Non-pigmented ciliary epithelial cell (primary cell): ENCODE measurements at regions not wholly inside any gene's neighbourhood (a gene's known extent, or its start where the extent isn't known, plus 50 kb on each side); places are given as distances from the start of the nearest gene placed in this dataset.
"Not testable (repeated sequence)": the region's sequence is repeated elsewhere in the genome, so short reads cannot be mapped to it uniquely, and the experiment has no call there.

Source experiments
- DNase-seq: peaks from one replicate; pipeline ENCODE4 v3.0.0-alpha.2; 2010; ENCODE audit warnings: low read depth

DNA sequence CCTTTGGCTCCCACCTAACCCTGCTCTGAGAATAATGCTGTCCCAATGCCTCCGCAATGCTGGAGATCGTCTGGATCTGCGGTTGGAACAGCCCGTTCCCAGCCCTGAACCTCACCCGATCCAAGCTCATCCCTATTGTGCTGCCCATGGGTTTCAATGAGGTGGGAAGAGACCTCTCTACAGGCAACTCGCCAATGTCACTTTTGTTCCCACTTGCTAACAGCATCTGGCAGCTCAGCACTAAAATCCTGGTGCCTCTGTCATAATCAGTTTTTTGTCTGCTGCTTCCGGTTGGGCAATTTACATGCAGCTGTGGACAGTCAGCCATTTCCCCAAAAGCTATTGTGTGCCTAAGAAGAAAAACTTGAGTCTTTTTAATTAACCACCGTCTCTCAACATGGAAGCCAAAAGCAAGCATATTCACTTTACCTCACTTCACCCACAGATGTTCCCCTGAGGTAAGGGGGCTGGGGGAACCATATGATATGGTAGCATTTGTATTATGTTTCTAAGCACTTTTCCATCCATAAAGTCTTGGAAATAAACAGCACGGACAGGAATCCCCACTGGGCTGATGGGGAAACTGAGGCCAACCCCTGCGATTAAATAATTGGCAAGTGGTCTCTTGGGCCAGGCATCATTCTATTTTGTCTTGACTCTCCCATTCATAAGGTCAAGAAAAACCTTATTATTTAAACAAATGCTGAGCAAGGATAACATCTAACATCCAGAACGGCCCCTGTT lies 159.2 kb upstream of the CDH5 start:
- no peak for DNase-seq

- no peak for DNase-seq
Observed at GRCh38 chr16:66206363-66206762, 160.1 kb upstream of the CDH5 start.

DNA sequence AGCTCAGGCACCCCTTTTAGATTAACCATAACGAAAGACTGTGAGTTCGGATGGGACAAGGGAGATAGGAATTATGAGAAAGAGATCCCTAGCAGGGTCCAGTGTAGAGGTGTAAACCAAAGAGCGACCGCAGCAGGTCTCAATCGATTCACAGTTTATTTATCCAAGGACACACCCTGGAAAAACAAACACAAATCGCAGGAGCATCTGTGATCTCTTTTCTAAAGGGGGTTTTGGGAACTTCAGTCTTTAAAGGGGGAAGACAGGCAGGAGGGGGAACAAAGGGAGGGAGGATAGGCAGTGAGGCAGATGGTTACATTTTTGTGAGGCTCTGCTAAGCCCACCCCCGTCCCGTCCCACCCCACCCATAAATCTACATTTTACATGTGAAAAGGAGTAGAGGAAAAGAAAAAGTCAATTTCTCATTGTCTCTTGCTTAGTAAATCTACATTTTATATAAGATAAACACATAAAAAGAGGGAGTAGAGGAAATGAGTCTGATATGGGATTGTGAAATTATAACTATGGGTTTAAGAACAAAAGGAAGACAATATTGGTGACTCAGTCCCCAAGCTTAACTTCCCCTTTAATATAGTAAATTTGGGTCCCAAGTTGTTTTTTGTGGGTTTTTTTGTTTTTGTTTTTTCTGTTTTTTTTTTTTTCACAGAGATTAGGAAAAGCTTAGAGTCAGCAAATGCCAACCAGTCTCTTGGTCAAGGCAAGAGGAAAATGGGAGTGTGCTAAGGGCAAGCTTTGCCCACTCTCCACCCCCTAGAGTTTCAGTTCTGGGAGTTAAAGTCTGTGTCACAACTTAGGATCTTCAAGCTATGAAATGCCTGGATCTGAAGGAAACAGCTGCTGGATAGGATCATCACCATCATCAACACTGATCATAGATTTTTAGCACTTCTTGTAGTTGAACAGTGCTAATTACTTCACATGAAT lies 160.9 kb upstream of the CDH5 start:
- no peak for DNase-seq

DNA sequence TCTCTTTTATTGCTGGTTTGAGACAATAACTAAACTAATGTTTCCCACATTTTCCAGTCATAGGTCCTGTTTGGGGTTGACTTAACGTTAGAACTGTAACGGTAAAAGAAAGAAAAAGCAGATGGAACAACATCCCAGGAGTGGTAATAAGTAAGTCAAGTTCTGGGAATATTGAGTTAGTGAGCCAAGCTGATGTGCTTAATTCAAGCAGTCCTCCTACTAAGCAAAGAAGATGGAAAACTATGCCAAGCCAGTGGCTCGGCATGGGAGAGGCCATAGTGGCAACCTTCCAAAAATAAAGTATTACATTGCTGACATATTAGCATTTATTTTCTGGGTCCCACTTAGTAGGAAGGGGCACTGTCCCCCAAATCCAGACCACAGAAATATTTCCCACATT lies 161.7 kb upstream of the CDH5 start:
- no peak for DNase-seq

DNA sequence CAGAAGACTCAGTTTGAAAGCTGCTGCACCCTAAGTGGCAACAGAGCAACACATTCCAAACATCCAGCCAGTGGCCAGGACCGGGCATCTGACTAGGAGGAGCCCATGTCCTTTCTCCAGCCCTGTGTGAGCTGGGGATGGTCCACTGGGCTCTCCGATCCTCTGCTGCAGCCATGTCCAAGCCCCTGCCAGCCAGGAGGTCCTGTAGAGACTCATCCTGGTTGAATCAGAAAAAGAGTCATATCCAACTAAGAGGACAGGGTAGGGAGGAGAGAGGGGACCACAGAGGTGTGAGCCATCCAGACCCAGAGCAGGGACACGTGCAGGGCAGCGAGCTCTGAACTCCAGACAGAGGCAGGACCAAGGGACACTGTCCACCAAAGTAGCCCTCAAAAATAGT lies 163.0 kb upstream of the CDH5 start:
- no peak for DNase-seq

GRCh38 chr16:66199189-66199588 lies 167.3 kb upstream of the CDH5 start:
- no peak for DNase-seq

DNA sequence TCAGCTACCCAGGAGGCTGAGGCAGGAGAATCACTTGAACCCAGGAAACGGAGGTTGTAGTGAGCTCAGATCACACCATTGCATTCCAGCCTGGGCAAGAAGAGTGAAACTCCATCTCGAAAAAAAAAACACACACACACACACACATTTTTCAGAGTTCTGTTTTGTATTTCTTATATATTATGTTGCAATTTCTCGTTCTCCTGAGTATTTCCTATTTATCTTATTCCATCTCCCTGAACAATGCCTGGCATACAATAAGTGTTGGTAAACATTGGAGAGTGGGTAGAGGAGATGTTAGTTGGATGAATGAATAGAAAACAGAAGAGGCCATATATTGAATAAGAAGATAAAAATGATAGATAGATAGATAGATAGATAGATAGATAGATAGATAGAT lies 167.8 kb upstream of the CDH5 start:
- no peak for DNase-seq

GRCh38 chr16:66197668-66198278 lies 168.7 kb upstream of the CDH5 start:
- no peak for DNase-seq

DNA sequence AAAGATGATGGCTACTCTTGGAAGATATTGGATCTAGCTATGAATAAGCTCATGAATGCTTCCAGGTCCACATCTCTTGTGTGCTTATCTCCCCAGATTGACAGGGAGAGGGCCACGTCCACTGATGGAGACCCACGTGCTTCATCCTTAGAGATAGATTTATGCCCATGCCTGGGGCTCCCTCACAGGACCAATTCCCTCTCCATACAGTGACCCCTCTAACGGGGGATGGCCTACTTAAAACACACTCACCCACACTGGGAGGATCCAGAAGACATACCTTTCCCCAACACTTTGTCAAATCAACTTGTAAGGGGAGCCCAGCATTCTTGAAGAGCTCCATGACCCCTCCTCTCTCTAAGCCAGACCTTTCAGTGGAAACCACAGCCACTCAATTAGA lies 169.7 kb upstream of the CDH5 start:
- DNase-seq, result no peak

DNA sequence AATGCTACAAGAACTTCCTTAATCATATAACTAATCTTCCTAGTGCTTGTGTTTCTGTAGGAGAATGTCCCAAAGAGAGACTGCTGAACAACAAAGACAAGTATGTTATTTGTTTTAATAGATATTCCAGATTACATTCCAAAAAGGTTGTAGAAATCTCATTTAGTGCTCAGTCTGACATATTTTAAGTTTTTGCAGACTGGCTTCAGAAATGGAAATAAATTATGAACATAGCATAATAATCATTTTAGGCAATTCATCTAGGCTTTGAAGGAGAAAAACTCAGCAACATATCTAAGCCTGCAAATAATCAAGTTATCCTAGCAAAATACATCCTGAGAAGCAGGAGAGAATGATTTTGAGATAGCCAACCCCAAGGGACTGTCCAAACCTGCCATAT lies 171.6 kb upstream of the CDH5 start:
- no peak for DNase-seq

DNA sequence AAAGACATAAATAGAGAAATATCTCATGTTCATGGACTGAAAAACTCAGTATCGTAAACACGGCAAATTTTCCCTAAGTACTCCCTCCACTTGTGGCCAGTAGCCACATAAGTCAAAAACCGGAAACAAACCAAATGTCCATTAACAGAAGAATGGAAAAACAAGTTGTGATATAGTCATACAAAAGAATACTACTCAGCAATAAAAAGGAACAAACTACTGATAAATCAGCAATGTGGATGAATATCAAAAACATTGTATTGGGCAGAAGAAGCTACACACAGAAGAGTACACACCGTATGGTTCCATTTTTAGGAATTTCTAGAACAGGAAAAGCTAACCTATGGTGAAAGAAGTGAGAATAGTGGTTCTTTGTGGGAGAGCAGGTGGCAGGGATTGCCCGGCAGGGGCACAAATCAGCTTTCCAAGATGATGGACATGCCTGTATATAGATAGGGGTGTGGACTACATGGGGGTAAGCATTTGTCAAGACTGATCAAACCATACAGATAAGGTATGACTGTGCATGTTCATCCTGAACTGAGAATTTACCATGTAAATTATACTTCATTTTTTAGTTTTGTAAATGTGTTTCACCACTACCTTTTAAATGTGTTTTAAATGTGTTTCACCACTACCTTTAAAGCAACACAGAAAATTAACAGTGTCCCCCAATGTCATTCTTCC lies 172.8 kb upstream of the CDH5 start:
- DNase-seq, result no peak

DNA sequence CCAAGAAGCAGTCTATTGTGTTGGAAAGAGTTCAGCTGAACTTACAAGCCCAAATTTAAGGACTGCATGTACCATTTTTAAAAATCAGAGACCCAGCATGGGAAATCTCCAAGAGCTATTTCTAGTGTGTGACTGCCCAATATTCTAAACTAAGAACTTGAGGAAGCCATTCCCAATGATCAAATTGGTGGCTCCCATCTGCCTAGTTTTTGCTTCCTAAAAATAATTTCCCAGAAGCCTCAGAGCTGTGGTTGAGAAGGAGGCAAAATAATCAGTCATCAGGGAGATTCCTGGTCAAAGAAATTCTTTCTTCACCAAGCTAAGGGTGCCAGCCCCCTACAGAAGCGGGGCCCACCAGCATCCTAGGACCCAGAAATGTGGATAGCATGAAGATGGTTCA lies 176.1 kb upstream of the CDH5 start:
- DNase-seq, result no peak

- peak; percentile 63 for DNase-seq
Observed at GRCh38 chr16:66189951-66190350, 176.5 kb upstream of the CDH5 start.

DNA sequence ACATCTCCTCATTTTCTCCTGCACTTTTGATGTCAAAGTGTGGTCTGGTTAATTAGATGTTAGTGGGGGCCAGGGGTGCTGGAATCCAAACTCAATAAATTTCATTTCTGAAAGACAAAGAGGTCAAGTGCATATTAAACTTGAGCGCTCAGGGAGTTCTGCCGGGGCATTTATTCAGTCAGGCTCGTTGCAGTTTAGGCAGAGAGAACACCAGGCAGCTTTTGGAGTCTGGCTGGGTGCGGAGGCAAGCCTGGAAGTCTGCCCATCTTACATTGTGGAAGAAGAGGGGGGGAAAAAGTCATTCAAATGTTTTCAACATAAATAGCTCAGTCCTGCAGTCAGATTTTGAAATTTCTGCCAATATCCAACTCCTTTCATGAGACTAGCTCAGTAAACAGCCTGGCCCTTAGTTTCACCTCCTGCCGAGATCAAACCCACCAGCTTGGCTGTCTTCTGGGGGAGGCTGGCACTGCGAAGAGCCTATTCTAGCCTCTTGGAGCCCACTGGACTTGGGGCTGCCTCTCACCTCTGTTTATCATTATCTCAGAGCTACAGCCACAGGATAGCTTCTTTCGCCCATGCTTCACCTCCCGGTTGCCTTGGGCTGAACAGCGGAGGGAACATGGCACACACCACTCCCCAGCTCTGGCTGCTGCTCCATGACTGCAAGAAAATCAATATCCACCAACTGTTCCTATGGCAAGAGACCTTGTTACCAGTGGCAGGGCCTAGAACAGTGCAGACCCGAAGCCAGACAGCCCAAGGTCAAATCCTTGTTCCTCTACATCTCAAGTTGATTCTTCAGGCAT lies 177.4 kb upstream of the CDH5 start:
- no peak for DNase-seq

DNA sequence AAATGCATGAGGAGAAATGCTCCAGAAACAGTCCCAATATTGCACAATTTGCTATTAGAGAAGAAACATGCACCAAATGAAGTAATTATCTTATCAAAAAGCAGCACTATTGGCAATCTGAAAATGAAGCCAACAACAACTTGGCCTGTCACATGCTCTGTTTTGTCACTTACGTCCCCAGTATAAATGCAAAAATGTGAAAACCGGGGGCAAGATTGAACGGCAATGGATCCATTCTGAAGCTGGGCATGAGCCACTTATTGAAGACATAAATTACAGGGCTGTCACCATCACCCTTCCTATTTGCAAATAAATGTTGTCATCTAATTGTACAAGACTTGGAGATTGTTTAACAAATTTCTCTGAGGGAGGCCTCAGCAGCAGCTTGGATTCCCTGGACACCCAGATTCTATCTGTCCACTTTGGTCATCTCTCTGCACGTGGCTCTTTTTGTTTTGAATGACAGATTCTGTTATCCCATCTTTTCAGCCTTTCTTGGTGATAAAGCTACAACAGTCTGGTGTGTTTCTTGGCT lies 180.2 kb upstream of the CDH5 start:
- no peak for DNase-seq

DNA sequence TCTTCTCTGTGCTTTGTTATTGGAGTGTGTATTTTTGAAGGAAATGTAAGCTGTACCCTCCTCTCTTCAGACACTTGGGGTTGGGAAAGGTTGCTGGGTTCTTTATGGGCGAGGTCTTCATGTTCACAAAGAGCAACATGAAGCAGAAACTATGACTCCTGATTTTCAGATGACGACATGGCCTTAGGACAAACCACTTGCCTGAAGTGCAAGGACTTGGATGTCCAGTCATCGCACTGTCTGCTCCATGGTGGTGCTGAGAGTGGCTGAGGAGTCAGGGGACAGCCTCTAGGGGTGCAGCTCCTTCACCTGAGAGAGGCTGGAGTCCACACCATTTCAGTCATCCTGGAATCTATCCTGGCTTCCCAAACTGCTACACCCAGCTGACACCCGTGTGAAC lies 183.9 kb upstream of the CDH5 start:
- DNase-seq, result no peak

- no peak for DNase-seq
Observed at GRCh38 chr16:66176731-66177130, 189.8 kb upstream of the CDH5 start.

DNA sequence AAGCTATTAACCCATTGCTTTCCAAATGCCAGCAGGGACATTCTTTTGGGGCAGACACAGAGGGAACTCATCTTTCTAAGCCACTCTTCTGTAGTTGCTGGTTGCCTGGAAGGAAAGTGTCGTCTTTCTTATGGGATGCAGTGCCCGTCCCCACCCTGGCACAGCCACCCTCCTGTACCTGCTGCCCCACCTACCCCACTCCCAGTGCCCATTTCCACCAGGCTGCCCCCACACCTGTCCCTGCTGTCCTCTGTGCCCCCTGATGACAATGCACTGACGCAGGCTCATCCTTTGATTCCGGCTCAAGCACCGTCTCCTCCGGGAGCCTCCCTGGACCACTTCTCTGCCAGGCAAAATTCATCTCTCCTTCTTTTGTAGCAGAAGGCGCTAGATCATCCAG lies 190.4 kb upstream of the CDH5 start:
- no peak for DNase-seq

- DNase-seq, result no peak
Observed at GRCh38 chr16:66175636-66176035, 190.9 kb upstream of the CDH5 start.

DNA sequence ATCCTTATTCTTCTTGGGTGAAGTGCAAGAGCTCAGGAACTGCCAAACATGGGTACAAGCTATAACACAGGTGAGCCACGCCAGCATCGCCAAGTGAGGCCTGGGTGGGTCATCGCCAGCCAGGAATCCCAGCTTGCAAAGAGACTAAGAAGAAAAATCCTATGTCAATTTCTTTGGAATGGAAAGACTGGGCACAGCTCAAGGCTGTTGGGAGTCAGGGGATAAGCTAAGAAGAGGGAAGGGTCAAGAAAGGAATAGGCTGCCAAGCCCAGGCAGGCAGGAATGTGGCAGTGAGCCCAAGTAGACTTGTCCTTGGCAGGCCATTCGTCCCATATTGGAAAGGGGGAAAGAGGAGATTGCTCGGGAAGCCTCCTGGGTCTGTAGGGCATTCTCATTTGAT lies 191.4 kb upstream of the CDH5 start:
- no peak for DNase-seq

DNA sequence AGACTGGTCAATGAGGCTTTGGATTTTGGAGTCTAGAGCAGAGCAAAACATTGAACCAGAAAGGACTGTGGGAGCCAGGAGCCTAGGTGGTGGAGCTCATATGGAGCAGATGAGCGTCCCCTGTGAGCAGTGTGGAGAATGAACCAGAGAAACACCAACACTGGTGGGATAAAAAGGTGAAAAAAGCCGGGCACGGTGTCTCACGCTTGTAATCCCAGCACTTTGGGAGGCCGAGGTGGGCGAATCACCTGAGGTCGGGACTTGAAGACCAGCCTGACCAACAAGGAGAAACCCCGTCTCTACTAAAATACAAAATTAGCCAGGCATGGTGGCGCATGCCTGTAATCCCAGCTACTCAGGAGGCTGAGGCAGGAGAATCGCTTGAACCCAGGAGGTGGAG lies 192.7 kb upstream of the CDH5 start:
- not testable (repeated sequence) for DNase-seq
